Glomerular endothelial cell (primary cell): ENCODE measurements at regions not wholly inside any gene's neighbourhood (a gene's known extent, or its start where the extent isn't known, plus 50 kb on each side); places are given as distances from the start of the nearest gene placed in this dataset.

ENCODE experiments used
- DNase-seq: peaks from one replicate; pipeline ENCODE4 v3.0.0-alpha.2; 2011; ENCODE audit warnings: low read depth, low spot score; ENCODE audit errors: extremely low read depth

DNA sequence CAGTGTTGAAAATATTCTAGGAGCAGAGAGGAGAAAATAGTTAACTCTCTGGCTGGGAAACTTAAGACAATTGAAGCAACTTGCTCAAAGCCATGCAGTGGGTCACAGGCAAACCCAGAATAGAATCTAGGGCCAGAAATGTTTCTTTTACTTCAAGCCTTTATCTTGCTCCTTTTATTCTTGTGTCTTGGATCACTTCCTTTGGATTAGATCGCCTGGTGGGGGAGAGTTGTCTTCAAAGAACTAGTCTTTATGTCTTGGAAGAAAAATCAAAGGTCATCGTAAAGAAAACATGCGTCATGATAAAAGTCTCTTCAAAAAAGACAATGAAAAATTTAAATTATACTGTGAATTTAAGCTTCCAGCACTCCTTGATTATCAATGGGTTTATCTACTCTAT is 493.6 kb upstream of the USP24 start:
- no peak for DNase-seq

DNA sequence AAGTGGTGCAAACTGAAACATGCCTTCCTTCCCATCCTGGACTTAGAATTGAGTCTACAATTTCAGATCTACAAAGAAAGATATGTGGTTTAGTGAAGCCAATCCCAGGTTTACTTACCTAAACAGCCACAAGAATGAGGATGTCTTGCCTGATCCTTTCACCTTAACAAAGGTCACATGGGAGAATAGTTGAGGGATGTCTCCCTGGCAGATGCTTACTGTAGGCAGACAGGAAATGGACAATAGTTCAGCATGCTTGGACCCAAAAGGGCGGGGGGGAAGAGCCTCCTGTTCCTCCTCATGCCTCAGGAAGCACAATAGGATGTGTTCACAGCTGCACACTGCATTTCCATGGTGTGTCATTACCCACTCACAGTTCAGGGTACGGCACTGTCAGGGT is 492.7 kb upstream of the USP24 start:
- no peak for DNase-seq

DNA sequence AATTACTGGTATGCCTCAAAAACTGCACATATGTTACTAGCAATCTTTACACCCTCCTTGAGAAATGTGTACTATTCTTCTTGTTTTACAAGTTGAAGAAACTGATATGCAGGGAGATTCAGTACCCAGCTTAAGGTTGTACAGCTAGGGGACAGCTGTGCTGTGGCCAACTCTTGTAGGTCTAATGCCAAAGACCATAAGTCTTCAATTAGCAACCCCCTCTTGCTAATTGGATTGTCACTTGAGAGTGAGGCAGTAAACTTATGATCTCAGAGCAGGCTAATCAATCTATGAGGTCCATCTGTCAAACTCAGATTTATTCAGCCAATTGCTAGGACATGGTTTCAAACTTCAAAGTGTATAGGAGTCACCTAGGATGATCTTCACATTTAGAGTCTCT is 492.0 kb upstream of the USP24 start:
- no peak for DNase-seq

DNA sequence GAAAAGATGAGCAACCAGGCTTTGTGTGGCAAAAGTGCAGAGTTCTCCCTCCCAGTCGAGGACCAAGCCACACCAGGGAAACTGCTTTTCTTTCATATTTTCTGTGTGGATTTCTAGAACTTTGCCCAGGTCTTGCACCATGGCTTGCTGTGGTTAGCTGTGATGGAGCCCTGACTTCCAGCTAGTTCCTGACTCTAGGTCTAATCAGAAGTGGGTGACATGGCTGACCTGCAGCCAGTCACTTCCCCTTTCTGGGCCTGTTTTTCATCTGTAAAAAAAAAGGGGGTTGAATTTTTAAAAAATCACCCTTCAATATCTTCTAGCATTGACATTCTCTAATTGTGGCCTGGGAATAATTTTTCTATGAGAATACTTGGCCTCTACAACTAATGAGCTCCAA is 491.2 kb upstream of the USP24 start:
- no peak for DNase-seq

DNA sequence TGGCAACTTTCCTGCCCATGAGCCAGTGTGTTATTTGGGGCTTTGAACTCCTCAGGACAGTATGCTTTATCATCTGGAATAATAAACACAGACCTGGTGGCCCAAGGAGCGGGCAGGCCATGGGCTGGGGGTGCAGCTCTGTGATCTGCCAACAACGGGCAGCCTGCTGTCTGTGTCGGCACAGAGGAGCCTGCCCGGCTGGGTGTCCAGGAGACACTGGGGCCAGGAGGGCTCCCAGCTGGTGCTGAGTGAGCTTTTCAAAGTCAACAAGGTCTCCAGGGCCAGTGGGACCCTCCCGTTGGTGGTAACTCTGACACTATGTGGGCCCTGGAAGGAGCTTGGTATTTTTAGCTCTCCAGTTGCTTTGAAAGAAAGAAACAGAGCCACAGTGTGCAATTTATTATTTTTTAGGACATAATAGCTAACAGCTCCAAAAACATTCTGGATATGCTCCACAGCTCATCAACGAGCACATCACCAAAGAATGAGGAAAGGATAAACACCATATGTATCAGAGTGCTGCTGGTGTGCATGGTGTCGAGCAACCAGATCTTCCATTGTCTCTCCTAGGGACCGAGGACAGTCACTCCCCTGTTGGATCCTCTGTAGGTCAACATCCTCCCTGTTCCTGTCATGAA is 488.7 kb upstream of the USP24 start:
- no peak for DNase-seq

DNA sequence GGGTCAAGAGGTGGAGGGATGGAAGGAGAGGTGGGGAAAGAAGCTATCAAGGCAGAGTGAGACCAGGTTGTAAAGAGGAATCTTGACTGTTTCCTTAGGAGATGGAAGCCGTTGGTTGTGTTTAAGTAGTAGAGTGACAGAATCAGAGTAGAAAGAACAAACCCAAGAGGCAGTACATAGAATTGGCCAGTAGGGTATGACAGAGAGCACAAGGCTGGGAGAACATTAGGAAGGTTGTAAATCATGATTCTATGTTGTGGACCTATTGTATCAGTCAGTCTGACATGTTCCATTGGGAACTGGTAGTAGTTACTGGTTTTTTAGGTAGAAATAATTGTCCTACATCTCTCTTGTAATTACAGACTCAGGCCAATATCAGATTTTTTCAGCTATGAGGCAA is 486.9 kb upstream of the USP24 start:
- DNase-seq, result peak; percentile 22

DNA sequence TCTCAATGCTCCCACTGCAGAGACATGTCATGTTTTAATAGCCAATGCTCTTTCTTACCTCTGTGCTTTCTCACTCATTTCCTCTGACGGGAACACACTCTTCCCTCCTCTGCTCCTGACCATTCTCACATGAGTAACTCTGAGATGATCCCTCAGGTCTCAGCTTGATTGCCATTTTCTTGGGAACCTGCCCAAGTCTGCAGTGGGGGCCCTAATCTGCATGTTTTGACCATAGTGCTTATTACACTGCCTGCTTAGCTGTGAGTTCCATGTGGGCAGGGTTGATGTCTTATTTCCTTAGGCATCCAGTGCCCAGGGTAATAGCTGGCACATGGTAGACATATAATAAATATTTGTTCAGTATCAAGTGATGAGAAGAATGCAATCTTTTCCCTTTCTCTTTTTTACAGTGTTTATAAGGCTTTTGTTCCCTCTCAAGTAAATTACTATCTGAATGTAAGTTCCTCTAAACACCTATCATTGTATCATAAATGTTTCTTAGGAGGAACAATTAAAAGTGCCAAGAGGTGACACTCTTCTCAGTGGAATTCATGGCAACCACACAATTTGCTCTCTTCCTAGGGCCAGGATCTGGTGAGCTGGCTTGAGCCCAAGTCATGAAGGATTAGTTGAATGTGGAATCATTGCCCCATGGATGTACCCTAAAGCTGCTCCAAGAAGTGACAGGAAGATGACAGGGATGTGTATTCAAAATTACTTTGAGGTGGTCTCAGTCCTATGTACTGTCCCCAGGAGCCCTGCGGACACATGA is 485.4 kb upstream of the USP24 start:
- no peak for DNase-seq

DNA sequence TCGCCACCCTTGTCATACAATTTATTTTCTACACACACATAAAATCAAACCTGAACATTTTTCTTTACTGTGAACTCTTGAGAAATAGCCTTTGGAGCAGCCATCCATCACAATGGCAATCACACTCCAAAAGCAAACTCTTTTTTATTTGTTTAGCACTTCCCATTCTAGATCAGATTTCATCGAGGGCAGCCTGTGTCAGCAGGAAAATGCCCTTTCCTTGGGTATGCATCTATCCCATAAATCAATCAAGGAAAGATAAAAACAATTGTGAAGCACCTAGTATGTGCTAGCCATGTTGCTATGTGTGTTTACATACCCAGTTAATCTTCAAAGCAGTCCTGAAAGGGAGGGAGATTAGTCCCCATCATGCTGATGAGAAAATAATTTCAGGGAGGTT is 484.1 kb upstream of the USP24 start:
- no peak for DNase-seq

DNA sequence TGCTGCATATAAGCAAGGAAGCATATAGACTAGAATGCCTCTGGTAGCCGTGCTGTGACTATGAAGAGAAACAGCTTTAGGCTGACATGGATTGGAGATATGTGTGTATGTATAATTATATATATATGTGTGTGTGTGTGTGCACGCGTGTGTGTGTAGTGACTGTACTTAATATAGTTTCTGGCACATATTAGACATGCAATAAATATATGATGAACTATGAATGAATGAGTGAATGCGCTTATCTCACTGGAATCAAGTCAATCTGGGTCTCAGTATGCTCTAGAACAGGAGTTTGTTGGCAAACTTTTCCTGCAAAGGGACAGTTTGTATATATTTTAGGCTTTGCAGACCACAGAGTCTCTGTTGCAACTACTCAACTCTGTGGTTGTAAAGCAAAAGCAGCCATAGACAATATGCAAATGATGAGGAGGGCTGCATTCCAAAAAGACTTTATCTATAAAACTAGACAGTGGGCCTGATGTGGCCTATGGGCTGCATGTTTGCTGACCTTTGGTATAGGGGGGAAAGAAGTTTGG is 482.9 kb upstream of the USP24 start:
- no peak for DNase-seq

DNA sequence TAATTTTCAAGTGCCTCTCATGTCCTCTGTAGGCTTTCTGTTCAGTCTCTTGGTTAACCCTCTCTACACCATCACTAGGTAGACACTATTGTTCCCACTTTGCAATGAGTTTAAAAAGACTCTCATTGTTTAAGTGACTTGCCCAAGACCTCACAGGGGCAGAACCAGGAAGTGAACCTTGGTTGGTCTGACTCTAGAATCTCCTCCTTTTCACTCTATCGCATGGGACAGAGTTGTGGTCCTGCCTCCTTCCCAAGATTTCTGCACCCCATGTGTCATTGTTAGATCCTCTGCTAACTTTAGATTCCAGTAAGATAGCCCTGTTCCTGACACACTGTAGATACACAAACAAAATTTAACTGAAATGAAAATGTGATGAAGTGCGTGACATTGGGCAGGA is 481.7 kb upstream of the USP24 start:
- DNase-seq, result no peak

DNA sequence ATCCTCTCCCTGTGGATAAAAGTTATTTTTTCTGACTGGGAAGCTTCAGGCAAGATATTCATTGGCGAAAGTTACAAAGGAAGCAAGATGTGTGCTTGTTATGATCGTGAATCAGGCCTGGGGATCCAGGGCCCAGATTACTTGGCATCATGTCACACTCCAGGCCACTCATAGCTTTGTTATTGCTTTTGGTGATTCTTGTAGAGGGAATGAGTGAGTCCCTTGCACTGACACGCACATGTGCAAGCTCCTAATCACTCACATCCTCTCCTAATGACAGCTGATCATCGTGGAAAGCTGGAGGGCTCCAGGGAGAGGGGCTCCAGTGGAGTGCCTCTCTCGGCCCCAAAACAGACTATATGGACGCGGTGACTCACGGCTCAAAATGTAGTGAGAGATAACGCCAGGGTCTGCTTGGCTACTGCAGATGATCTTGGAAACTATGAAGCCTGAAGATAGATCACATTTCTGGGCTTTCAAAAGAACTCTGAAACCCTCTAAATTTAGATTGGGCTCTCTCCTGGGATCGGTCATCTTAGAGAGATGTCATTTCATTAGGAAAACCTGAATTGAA is 481.1 kb upstream of the USP24 start:
- no peak for DNase-seq

DNA sequence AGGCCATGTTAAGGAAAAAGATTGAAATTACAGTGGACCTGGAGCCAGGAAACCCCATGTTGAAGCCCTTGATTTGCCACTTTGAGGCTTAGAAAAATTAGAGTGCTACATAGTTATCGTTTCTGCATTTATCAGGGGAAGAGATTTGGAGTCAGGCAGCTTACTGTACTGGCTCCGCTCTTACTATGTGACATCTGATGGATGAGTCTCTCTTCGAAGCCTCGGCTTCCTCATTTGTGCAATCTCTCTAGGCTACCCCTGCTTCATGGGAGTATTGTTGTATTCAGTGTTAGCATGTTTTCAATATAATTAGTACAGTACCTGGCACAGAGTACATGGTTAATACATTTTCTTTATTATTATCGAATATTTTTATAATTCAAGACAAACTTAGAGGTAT is 480.4 kb upstream of the USP24 start:
- DNase-seq, result no peak

DNA sequence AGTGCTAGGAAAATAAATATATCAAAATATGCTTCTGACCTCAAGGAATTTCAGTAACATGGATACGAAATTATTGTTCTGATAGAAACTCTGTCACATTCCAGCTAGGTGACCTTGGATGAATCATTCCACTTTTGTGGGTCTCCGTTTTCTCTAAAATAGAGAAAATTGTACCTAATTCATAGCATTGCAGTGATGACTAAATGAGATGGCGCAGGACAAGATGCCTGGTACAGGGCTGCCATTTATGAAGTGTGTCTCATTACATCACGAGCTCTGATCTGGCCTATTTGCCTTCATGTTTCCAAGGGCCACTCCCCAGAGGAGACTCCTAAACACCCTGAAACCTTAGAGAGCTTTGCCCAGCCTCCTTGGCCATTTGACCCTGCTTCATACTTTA is 480.0 kb upstream of the USP24 start:
- DNase-seq, result no peak

DNA sequence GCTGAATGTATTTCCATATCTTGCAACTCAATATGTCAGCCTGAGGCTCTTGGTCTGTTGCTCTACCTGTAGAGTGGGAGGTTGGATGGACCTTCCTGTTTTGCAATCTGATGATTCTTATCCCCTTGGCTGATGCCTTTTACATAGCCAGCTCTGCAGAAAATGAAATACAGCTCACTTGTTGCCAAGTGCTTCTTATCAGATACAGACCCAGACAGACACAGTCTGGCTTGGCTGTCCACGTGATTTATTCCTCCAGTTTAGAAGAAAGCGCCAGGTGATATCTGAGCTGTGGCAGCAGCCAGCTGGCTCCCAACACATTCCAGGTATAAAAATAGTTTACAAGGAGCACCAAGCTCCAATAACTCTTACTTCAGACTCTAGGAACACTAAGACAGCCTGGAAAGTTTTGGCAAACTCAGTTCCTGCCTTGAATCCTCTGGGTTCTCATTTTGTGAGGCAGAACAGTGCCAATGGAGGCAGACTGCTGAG is 479.2 kb upstream of the USP24 start:
- no peak for DNase-seq

DNA sequence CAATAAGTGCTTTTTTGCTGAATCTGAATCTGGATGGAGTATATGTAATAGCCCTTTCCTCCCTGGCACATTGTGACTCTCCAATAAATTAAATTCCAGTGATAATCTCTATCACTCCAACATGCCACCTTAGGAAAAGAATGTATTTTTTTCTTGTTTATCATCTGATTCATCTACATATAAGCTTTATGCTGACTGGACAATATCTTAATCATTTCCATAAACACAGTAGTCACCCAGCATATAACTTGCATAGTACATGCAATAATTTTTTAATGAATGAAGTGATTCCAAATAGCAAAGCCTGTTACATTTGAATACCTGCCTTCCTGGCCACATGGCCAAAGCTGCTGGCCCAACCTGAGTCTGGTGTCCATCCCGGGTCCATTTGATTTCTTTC is 477.6 kb upstream of the USP24 start:
- no peak for DNase-seq

DNA sequence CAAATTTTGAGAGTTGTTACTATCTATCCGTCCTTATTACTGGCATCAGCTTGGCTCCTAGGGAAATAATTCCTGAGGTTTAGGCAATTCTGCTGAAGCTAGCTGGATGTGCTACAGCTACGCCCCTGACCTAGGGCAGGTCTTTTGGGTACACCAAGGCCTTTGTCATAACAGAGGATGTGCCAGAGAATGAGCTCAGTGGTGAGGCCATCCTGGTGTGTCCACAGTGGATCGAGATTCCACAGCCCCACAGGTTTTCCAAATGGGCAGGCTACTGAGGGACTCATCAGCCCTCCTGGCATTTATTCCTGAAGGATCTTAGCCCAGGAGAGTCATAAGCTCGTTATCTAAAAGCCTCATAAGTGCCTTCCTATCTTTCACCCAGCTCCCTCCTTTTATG is 475.2 kb upstream of the USP24 start:
- DNase-seq, result no peak

DNA sequence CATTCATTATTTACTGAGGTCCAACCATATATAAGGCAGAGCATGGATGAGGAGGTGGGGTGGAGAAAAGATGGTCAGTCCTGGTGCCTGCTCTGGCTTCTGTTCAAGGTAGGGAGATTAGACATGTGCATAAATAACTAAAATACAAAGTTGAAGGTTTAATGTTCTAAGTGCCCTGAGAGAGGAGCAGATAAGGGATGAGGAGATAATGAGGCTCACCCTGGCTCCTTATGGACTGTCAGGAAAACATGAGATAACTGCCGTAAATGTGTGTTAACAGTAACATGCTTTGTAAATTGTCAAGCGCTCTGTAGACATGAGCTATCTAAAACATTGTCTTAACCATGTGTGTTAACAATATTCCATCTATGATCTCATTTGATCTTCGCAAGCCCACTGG is 474.6 kb upstream of the USP24 start:
- no peak for DNase-seq

DNA sequence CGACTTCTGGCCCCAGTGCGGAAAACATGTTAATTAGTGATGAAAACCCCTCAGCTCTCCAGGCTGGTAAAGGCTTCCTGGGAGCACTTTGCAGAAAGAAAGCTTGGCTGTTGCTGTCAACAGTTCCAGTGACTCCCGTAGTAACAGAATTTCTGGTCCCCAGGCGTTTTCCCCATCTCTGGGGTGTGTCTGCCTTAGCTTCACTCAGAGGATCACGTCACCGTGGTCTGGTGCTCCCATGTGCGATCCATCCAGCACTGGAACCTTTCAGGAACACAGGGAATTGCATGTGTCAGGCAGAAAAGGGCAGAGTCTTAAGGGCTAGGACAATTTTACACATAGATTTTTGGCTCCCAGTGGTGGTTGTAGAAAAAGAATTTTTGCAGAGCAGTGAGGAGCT is 470.4 kb upstream of the USP24 start:
- no peak for DNase-seq

DNA sequence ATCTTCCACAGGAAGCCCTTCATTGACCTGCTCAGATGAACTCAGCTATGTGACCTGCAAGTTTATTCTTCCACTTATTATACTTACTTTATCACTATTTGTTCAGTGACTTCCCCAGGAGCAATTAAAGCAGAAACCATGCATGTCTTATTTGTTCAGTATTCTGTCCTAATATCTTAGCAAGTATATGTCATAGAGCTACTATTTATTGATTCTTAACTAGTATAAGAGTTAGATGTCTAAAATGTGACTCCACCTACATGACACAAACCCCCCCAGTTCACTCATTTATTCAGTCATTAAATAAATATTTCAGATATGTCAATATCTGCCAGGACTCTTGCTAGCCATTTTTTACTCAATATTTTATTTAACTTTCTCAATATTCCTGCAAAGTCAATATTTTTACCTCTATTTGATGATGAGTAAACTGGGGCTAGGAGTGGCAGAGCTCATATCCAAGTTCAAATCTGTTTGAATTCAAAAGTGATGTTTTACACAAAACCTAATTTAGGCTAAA is 469.0 kb upstream of the USP24 start:
- DNase-seq, result no peak

DNA sequence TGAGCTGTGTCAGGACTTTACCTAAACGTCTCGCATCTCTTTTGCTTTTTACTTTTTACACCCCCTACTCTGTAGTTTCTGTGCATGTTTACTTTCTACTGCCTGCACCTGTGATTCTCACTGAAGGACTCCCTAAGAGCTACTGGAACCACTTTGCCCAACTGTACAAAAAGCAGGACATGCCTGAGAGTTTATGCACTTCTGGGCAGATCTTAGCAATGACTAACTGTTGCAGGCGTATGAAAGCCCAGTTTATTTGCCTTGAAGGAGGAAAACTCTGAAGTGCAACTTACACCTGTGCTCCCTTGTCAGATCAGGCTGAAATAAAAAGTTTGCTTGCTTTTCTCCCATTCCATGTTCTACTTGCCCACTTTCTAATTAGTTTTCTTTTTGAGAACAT is 467.0 kb upstream of the USP24 start:
- DNase-seq, result no peak

DNA sequence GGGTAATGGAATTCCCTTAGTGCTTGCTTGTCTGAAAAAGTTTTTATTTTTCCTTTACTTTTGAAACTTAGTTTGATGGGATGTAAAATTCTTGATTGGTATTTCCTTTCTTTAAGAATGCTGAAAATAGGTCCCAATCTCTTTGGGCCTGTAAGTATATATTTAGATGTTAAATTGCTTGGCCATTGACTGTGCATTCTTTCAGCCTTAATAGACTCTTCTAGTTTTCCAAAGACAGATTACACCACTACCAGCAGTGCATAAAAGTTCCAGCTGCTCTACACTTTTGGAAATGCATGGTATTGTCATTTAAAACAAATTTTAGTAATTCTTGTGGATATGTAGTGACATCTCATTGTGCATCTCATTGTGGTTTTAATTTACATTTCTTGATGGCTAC is 464.8 kb upstream of the USP24 start:
- DNase-seq, result no peak

DNA sequence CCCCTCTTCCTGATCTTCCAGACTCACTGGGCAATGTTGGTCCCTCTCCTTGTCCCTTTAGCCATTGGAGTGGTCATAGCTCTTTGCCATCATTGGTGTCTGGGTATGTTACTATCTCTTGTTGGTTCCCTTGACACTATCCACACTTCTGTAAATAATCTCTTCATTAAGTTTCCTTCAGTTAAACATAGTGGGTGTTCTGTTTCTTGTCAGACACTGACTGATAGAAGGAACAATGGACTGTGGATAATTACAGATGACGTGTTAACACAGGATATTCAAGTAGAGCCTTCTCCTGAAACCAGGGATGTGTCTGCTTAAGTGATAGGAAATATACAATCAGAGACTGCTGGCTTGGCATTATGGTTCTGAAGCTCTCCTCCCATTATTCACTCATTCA is 458.3 kb upstream of the USP24 start:
- no peak for DNase-seq
